Esophagus squamous epithelium (tissue), 4 donors: ENCODE measurements at regions not wholly inside any gene's neighbourhood (a gene's known extent, or its start where the extent isn't known, plus 50 kb on each side); places are given as distances from the start of the nearest gene placed in this dataset.

Experiments
- POLR2A ChIP-seq, 4 donors: fragments of 450-650 bp; IDR thresholded peaks; one replicate each; pipeline ENCODE4 v1.6.1; 2017; ENCODE audit warnings: antibody characterized with exemption in 4 of 4, mild to moderate bottlenecking in 4 of 4, moderate library complexity in 3 of 4
- TF ChIP-seq, protein P1 (sequence below), 6 experiments: fragments of 450-650 bp in 4 of 6; fragments of 200-600 bp in 2 of 6; sonication (generic) in 2 of 6; IDR thresholded peaks; one replicate each; pipeline ENCODE4 v1.5.1; 2016 to 2019; ENCODE audit warnings: antibody characterized with exemption in 6 of 6, mild to moderate bottlenecking in 4 of 6, moderate library complexity in 4 of 6

DNA sequence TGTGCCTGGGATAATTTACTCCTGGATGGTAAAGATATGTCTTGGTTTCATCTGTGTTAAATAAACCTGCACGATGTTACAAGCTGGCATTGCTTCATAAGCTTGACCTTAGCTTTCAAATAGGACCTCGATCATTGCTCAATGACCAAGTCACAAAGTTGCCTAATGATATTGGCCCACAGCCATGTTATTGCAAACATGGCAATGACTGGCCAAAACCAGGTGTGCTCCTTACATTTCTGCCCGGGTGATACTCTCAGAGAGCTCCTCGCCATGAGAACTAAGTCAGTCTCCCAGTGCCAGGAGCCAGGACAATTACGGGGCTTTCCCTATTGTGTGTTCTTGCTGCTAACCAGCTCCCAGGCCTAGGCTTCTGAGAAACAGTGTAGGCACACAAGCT, 72.5 kb upstream of the CYP1B1 start:
- TF ChIP-seq, protein P1, sequence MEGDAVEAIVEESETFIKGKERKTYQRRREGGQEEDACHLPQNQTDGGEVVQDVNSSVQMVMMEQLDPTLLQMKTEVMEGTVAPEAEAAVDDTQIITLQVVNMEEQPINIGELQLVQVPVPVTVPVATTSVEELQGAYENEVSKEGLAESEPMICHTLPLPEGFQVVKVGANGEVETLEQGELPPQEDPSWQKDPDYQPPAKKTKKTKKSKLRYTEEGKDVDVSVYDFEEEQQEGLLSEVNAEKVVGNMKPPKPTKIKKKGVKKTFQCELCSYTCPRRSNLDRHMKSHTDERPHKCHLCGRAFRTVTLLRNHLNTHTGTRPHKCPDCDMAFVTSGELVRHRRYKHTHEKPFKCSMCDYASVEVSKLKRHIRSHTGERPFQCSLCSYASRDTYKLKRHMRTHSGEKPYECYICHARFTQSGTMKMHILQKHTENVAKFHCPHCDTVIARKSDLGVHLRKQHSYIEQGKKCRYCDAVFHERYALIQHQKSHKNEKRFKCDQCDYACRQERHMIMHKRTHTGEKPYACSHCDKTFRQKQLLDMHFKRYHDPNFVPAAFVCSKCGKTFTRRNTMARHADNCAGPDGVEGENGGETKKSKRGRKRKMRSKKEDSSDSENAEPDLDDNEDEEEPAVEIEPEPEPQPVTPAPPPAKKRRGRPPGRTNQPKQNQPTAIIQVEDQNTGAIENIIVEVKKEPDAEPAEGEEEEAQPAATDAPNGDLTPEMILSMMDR (IDR thresholded peaks at IDR 0.05) = no peak
- TF ChIP-seq POLR2A (IDR thresholded peaks at IDR 0.05) = no peak
